HG02938 (cell line): ENCODE measurements at regions not wholly inside any gene's neighbourhood (a gene's known extent, or its start where the extent isn't known, plus 50 kb on each side); places are given as distances from the start of the nearest gene placed in this dataset.
"Not testable (repeated sequence)": the region's sequence is repeated elsewhere in the genome, so short reads cannot be mapped to it uniquely, and the experiment has no call there.

Source experiments
- ATAC-seq: cut with Tn5 transposase; IDR thresholded peaks from one replicate; pipeline ENCODE4 v1.9.1; 2021; ENCODE audit warnings: mild to moderate bottlenecking, moderate library complexity; ENCODE audit not compliant: unreplicated experiment

- ATAC-seq, result no peak
These were observed 202.5 kb upstream of the NMUR2 start for GRCh38 chr5:152607401-152608160.

GRCh38 chr5:152608458-152608857, 203.4 kb upstream of the NMUR2 start:
- no peak for ATAC-seq

DNA sequence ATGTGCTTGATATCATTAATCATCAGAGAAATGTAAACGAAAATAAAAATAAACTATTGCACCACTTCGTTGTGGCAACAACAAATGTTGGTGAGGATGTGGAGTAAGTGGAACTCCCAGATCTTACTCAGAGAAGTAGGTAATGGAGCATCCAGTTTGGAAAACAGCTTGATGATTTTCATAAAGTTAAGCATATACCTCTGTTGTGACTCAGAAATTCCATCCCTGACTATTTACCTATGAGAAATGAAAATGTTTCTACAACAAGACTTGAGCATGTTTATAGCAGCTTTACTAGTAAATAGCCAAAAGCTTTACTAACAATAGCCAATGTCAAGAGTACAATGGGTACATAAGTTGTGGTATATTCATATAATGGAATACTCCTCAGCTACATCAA, 214.7 kb upstream of the NMUR2 start:
- ATAC-seq, result no peak

DNA sequence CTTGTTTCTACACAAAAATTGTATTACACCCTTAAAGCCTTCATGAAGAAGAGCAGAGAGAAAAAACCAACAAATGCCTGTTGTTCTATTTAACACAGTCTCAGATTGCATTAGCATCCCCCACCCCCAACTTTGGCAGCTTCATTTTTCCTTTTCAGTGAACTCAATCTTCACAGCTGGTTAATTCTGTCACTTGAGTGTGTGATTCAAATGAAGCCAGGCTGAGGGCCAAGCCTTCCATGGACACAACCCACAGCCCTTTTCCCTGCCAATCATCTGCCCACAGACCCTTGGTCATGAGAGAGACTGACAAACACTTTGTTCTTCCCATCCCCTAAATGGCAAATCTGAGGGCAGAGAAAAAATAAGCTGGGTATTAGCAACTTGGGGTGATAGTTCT, 217.5 kb upstream of the NMUR2 start:
- ATAC-seq, result no peak

DNA sequence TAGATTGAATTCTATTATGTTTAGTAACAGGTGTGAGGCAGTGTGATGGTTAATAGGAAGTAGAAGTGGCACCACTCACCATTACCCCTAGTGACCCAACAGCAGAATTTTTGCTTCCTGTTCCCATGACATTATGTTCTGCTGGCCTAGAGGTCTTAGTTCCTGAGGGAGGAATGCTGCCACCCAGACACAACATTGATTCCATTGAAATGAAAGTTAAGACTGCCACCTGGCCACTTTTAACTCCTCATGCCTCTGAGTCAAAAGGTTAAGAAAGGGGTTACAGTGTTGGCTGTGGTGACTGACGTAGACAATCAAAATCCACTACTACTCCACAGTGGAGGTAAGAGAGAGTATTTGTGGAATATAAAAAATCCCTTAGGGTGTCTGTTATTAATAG, 218.9 kb upstream of the NMUR2 start:
- ATAC-seq, result no peak

- no peak for ATAC-seq
These were observed 220.6 kb upstream of the NMUR2 start for GRCh38 chr5:152625696-152626095.

- ATAC-seq, result no peak
These were observed 226.1 kb upstream of the NMUR2 start for GRCh38 chr5:152631221-152631620.

DNA sequence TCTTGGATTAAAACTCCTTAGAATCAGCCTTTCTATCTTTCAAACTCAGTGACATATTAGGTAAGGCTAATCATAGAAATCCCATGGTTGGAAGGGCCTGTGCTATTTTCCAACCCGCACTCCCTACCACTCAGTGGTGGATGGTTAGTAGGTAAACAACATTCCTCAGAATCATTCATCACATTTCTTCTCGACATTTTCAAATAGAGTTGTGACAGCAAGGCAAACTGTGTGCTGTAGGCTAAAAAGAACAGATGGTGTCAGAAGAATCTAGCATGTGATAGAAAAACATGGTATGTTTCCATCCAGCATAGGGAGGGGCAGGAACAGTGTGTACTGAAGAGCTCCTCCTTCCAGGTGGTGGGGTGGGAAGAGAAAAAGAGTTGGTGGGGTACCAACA, 227.3 kb upstream of the NMUR2 start:
- no peak for ATAC-seq

- no peak for ATAC-seq
These were observed 229.5 kb upstream of the NMUR2 start for GRCh38 chr5:152634586-152634985.

GRCh38 chr5:152638996-152639552, 234.0 kb upstream of the NMUR2 start:
- ATAC-seq, result no peak

DNA sequence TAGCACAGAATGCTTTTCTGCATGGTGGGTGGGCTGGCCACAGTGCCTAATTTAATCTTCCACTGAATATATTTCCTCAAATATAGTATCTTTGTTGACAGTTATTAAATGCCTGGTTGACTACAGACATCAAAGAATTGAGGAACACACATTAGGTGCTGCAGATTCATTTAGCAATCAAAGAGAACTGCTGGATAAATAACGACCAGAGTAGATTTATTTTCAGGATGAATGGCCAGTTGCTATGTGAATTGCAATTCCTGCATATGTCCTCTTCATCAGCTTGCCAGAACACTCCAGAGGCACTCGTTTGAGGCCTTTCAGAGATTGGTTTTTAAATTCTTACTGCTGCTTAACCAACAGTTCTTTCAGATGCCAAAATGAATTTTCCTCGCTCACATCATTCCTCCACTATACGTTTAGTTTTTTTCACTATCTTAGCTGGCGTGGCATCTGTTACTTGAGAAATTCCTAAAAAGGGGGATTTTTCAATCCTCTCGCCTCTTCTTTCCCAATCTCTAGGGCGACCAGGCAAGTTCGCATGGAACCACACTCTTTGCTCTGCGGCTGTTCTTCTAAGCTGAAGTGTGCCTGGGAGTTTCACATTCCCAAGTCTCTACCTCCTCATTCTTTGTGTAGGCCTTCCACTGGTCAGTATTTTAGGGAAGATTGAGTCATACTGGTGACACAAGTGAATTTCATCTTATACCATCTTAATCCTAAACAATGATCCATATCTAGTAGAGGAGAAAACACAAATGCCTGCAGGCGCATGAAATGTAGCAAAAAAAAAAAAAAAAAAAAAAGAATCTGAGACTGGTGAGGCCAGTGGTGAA, 237.1 kb upstream of the NMUR2 start:
- ATAC-seq, result no peak

DNA sequence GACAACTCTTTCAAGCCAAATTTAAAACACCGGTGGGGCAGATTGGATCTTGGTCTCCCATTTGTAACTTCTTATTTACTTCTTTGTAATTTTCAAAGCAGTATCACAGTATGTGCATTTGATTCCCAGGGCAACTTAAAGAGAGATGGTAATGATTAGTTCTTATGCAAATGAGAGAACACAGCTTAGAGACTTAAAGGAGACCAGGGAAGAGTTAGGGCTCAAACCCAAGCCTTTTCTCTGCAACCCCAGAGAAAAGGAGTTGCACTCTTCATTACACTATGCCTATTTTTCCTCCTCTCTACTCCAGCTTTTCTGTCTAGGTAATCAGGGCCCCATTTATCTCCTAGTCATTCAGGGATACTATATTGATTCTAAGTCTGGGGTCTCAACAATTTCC, 237.8 kb upstream of the NMUR2 start:
- no peak for ATAC-seq

DNA sequence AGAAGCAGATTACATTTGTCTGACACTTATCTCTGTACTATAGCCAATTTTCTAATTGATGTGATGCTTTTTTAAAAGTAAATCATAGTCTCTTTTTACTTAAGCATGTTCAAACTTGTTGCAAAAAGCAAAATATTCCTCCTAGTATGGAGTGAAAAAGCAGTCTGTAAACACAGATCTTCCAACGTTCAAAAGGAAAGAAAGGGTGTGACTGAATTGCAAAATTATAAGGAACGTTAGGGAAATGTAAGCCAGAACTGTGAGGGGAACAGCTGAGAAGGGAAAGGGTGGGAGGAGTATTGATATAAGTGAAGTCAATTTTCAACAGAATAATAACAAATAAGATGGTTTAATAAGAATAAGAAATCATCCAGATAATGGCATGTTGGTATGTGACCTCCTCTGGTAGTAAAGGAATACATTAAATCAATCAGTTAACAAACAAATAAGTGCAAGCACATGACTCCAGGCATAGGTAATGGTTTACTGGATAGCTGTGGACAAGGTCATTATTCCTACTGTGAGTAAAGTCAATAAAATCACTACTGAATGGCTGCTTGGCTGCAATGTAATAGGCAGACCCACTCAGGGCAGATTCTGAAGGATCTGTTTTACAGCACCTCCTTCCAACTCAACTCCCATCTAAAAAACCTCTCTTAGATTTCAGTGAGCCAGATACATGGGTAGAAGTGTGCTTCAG, 239.1 kb upstream of the NMUR2 start:
- no peak for ATAC-seq

DNA sequence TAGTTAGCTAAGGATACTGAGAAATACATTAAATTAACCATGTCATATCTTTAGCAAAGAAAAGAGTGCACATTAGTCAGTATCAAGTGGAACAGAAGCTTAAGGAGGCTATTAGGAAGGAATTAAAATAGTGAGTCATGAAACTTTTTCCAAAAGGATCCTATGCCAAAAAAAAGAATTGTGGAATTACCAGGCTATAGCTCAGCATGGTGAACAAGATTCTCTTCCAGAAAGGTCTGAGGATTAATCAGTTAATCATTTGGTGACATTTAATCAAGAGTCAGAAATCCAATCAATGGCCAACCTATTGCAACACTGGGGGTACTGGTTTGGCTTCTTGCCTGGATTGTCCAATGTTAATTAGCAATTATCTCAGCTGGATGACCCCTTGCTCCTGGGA, 244.5 kb upstream of the NMUR2 start:
- no peak for ATAC-seq

DNA sequence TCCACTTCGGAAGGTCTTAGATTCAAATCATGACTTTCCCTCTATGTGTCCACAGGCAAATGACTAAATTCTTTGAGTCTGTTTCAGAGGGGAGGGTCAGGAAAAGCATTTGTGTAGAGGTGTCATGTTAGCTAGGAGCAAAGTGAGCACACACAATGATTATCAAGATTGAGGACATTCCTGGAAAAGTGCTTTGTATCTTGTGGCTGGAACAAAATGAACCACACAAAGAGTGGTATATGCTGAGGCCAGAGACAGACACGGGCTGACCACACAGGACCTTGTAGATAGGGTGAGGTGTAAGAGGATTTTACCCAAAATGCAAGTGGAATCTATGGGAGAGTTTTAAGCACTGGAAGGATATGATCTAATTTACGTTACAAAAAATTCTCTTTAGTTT, 245.3 kb upstream of the NMUR2 start:
- ATAC-seq, result no peak

DNA sequence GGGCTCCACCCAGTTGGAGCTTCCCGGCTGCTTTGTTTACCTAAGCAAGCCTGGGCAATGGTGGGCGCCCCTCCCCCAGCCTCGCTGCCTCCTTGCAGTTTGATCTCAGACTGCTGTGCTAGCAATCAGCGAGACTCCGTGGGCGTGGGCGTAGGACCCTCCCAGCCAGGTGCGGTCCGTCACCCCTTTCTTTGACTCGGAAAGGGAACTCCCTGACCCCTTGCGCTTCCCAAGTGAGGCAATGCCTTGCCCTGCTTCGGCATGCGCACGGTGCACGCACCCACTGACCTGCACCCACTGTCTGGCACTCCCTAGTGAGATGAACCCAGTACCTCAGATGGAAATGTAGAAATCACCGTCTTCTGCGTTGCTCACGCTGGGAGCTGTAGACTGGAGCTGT, 254.4 kb upstream of the NMUR2 start:
- not testable (repeated sequence) for ATAC-seq

- ATAC-seq, result no peak
These were observed 268.5 kb upstream of the NMUR2 start for GRCh38 chr5:152673601-152674000.

DNA sequence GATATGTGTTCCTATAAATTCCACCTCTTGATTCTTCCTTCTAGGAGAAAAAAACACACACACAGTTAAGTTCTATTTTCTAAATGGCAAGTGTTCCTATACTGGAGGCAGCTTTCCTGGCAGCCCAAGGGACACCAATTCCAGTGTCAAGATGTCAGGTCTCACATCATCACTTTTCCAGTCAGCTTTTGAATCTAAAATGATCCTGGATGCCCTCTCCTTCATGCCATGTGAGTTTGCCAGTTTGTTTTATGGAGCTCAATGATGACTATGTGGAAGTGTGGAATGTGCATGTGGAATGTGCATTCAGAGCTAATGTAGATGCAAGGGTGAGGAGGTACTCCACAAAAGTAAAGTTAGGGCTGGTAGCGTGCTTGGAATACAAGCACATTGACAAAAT, 269.3 kb upstream of the NMUR2 start:
- no peak for ATAC-seq

DNA sequence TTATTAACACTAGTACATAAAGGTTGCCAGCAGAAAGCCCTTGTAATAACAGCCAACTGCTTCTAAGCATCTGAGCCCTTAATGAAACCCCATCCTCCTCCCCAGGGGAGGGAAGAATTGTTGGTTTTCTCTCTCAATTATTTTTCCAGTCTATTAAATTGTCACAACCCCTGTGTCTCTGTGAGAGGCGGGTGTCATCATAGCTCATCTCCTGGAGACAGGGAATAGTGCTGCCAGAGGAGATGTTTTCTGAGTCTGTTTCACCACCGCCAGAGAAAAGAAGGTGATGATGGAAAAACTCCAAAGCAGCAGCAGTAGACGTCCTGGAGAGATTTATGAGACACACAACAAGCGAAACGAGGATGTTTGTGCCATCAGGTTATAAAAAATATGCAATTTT, 271.1 kb upstream of the NMUR2 start:
- no peak for ATAC-seq

DNA sequence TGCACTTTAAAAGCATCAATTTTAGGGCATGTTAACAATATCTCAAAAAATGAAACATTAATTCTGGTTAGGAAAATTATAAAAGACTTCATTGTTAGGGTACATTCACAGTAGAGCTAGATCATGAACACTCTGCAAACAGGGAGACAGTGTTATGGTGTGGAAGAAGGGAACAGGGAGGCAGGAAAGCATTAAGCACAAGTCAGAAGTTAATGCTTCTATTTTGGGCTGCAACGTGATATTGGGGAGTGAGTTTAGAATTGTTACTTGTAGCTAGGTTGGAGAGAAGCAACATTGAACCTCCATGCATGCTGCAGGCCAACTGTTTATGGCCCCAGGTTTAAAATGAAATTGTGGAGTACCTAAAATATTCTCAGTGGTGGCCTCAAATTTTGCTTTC, 278.1 kb upstream of the NMUR2 start:
- no peak for ATAC-seq

DNA sequence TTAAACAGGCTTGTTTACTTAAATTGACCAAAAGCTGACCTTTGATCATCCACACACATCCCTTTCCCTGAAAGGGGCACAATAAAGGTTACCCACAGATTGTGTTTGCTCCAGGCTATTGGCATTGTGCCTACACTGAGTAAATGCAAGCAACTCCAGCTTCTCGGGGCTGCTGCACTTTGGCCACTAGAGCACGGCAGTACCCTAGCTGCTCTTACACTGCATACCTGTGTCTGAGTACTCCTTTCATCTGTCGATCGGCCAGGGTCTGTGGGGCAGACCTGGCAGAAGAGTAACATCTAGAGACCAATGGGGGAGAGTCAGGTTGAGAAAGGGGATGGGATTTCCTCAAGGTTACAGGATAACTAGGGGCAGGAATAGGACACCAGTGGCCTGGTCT, 281.9 kb upstream of the NMUR2 start:
- ATAC-seq, result no peak
